Colonic mucosa (tissue), 4 donors: ENCODE measurements at regions not wholly inside any gene's neighbourhood (a gene's known extent, or its start where the extent isn't known, plus 50 kb on each side); places are given as distances from the start of the nearest gene placed in this dataset.

ENCODE experiments used
- DNase-seq: peaks from one replicate; pipeline ENCODE4 v3.0.0-alpha.2; 2020
- H3K27ac ChIP-seq: fragments of 200-600 bp; one replicate; pipeline ENCODE4 v1.8.0; 2021
- H3K27me3 ChIP-seq: fragments of 200-600 bp; one replicate; pipeline ENCODE4 v1.8.0; 2021
- H3K36me3 ChIP-seq: fragments of 200-600 bp; one replicate; pipeline ENCODE4 v1.8.0; 2021
- H3K4me1 ChIP-seq: fragments of 200-600 bp; one replicate; pipeline ENCODE4 v1.8.0; 2021; ENCODE audit warnings: mild to moderate bottlenecking
- H3K4me3 ChIP-seq: fragments of 200-600 bp; one replicate; pipeline ENCODE4 v1.8.0; 2021
- H3K9ac ChIP-seq, 2 donors: one replicate each; pipeline ENCODE4 v1.7.0; 2013; ENCODE audit warnings: control low read depth in 2 of 2, low read depth in 2 of 2, low read length in 2 of 2
- H3K9me3 ChIP-seq: fragments of 200-600 bp; one replicate; pipeline ENCODE4 v1.8.0; 2021
- CTCF ChIP-seq: fragments of 200-600 bp; IDR thresholded peaks from one replicate; pipeline ENCODE4 v1.8.0; 2022; ENCODE audit warnings: antibody characterized with exemption, mild to moderate bottlenecking
- intact Hi-C: fragments of 100-400 bp; cut with DNase I; formaldehyde crosslinking; loops from one replicate; pipeline ENCODE4 v1.14.1; 2022
- donor health status: healthy.
- donor health status: DM: no; HTN: no; CAD: no.
- donor health status: DM: no; HTN: no; CAD: no.

GRCh38 chr5:112625689-112626438 lies 111.8 kb upstream of the APC start:
- Histone ChIP-seq H3K27me3 (no peaks in the 10 kb centered on the region), H3K9me3 (no peaks in the 10 kb centered on the region), H3K27ac (no peak overlapping the region), H3K36me3 (no peaks in the 10 kb centered on the region), H3K4me3 (no peak overlapping the region), H3K9ac (no peak overlapping the region), H3K4me1 (no peaks in the 10 kb centered on the region)
- no peak for TF ChIP-seq CTCF
- intact Hi-C loops: no loop called here
- no peak for DNase-seq

DNA sequence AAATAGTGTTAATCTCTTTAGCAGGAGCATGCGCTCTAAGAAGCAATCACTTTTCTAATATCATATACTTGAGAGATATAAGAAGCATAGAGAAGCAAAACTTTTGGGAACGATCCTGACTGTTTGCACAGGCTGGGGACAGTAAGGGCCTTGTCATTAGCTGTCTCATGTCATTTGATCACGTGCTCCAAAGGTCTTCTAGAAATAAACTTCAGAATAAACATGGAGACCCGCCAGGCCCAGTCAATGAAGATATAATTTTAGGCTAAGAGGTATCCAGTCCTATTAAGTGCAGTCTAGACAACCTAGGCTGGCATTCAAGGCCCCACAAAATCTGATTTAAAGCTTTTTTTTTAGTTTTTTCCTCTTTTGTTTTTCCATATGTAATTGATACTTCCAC lies 111.0 kb upstream of the APC start:
- Histone ChIP-seq H3K27ac (no peak overlapping the region), H3K27me3 (no peaks in the 10 kb centered on the region), H3K9me3 (no peaks in the 10 kb centered on the region), H3K4me1 (no peaks in the 10 kb centered on the region), H3K36me3 (no peaks in the 10 kb centered on the region), H3K9ac (no peak overlapping the region), H3K4me3 (no peak overlapping the region)
- no peak for TF ChIP-seq CTCF
- no peak for DNase-seq
- intact Hi-C loops: no loop called here

DNA sequence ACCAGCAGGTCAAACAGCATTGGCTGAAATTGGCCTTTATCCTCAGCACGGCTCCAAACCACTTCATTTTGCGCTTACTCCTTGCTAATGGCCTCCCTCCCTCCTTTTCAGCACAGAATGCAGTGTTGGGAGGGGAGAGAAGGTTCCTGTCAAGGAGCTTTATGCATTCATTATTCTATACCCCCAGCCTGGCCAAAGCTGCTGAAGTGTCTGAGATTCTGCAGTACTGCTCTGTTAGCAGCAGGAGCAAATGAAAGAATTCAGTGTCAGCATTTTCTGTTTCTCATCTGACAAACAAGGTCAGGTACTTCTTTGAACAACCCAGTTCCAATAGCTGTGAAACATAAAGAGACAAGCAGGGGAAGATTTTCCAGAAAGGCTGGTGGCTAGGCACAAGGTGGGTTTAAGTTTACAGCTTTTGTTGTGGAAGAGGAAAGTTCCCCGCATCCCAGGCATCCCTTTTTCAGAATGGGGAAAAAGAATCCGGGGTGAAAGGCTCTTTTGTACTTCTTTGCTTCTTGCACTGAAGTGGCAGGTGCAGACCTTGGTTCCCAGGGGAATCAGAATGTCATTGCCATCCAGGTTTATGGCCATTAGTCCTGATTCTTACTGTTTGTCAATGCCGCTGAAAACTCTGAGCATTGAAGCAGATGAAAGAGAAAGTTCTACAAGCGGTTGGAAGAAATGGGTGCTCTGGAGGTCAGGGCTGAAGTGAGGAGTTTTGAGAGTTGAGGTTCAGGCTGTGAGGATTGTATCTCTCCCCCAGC lies 109.3 kb upstream of the APC start:
- Histone ChIP-seq H3K36me3 (no peaks in the 10 kb centered on the region), H3K9me3 (no peaks in the 10 kb centered on the region), H3K4me3 (no peak overlapping the region), H3K4me1 (no peaks in the 10 kb centered on the region), H3K27ac (no peak overlapping the region), H3K27me3 (no peaks in the 10 kb centered on the region), H3K9ac (no peak overlapping the region)
- no peak for TF ChIP-seq CTCF
- DNase-seq: no peak
- intact Hi-C loops: no loop called here

GRCh38 chr5:112630246-112631009 lies 107.3 kb upstream of the APC start:
- no peak overlapping the region for H3K4me3 ChIP-seq
- H3K36me3 ChIP-seq: no peaks in the 10 kb centered on the region
- intact Hi-C loops: no loop called here
- H3K27me3 ChIP-seq: no peaks in the 10 kb centered on the region
- H3K27ac ChIP-seq: no peak overlapping the region
- no peak for TF ChIP-seq CTCF
- H3K9me3 ChIP-seq: no peaks in the 10 kb centered on the region
- no peaks in the 10 kb centered on the region for H3K4me1 ChIP-seq
- no peak for DNase-seq
- no peak overlapping the region for H3K9ac ChIP-seq

GRCh38 chr5:112634166-112634565 lies 103.5 kb upstream of the APC start:
- H3K9ac ChIP-seq: no peak overlapping the region
- H3K9me3 ChIP-seq: no peaks in the 10 kb centered on the region
- no peaks in the 10 kb centered on the region for H3K36me3 ChIP-seq
- no peak for DNase-seq
- no peaks in the 10 kb centered on the region for H3K4me1 ChIP-seq
- no peak for TF ChIP-seq CTCF
- no peak overlapping the region for H3K4me3 ChIP-seq
- intact Hi-C loops: no loop called here
- H3K27ac ChIP-seq: no peak overlapping the region
- H3K27me3 ChIP-seq: no peaks in the 10 kb centered on the region
